Femur (tissue), 1 donor: ENCODE measurements at regions not wholly inside any gene's neighbourhood (a gene's known extent, or its start where the extent isn't known, plus 50 kb on each side); places are given as distances from the start of the nearest gene placed in this dataset.

ENCODE experiments used
- DNase-seq: peaks from one replicate; pipeline ENCODE4 v3.0.0-alpha.2; 2017

GRCh38 chr4:45636175-45636574 lies 487.7 kb downstream of the GABRG1 start:
- no peak for DNase-seq

- no peak for DNase-seq
These were observed 494.1 kb downstream of the GABRG1 start for GRCh38 chr4:45629717-45630116.

GRCh38 chr4:45621971-45622370 lies 501.9 kb downstream of the GABRG1 start:
- no peak for DNase-seq

- no peak for DNase-seq
These were observed 503.0 kb downstream of the GABRG1 start for GRCh38 chr4:45620808-45621207.

GRCh38 chr4:45596379-45597101 lies 527.3 kb downstream of the GABRG1 start:
- no peak for DNase-seq

GRCh38 chr4:45580334-45580733 lies 543.5 kb downstream of the GABRG1 start:
- no peak for DNase-seq

GRCh38 chr4:45578874-45579273 lies 545.0 kb downstream of the GABRG1 start:
- DNase-seq, result no peak

- DNase-seq, result no peak
These were observed 547.6 kb downstream of the GABRG1 start for GRCh38 chr4:45576275-45576674.

GRCh38 chr4:45569619-45570018 lies 554.2 kb downstream of the GABRG1 start:
- no peak for DNase-seq

GRCh38 chr4:45568694-45569093 lies 555.2 kb downstream of the GABRG1 start:
- DNase-seq, result no peak

GRCh38 chr4:45566896-45567603 lies 556.8 kb downstream of the GABRG1 start:
- DNase-seq, result no peak

- no peak for DNase-seq
These were observed 569.4 kb downstream of the GABRG1 start for GRCh38 chr4:45554423-45554822.

- no peak for DNase-seq
These were observed 573.0 kb downstream of the GABRG1 start for GRCh38 chr4:45550766-45551366.

- no peak for DNase-seq
These were observed 584.6 kb downstream of the GABRG1 start for GRCh38 chr4:45539142-45539814.

- no peak for DNase-seq
These were observed 593.4 kb downstream of the GABRG1 start for GRCh38 chr4:45530498-45530897.

- no peak for DNase-seq
These were observed 596.7 kb downstream of the GABRG1 start for GRCh38 chr4:45527160-45527559.

- no peak for DNase-seq
These were observed 605.0 kb downstream of the GABRG1 start for GRCh38 chr4:45518832-45519231.

- DNase-seq, result no peak
These were observed 621.4 kb downstream of the GABRG1 start for GRCh38 chr4:45502471-45502870.

GRCh38 chr4:45484740-45485139 lies 639.1 kb downstream of the GABRG1 start:
- no peak for DNase-seq

GRCh38 chr4:45482346-45482745 lies 641.5 kb downstream of the GABRG1 start:
- DNase-seq, result no peak

GRCh38 chr4:45477311-45477733 lies 646.5 kb downstream of the GABRG1 start:
- DNase-seq, result no peak

GRCh38 chr4:45475548-45475947 lies 648.3 kb downstream of the GABRG1 start:
- no peak for DNase-seq

- no peak for DNase-seq
These were observed 651.4 kb downstream of the GABRG1 start for GRCh38 chr4:45472490-45472889.

GRCh38 chr4:45471335-45471734 lies 652.5 kb downstream of the GABRG1 start:
- no peak for DNase-seq
